ENCODE measurements at regions not wholly inside any gene's neighbourhood (a gene's known extent, or its start where the extent isn't known, plus 50 kb on each side); places are given as distances from the start of the nearest gene placed in this dataset.
"Not testable (repeated sequence)": the region's sequence is repeated elsewhere in the genome, so short reads cannot be mapped to it uniquely, and the experiment has no call there.

DNA sequence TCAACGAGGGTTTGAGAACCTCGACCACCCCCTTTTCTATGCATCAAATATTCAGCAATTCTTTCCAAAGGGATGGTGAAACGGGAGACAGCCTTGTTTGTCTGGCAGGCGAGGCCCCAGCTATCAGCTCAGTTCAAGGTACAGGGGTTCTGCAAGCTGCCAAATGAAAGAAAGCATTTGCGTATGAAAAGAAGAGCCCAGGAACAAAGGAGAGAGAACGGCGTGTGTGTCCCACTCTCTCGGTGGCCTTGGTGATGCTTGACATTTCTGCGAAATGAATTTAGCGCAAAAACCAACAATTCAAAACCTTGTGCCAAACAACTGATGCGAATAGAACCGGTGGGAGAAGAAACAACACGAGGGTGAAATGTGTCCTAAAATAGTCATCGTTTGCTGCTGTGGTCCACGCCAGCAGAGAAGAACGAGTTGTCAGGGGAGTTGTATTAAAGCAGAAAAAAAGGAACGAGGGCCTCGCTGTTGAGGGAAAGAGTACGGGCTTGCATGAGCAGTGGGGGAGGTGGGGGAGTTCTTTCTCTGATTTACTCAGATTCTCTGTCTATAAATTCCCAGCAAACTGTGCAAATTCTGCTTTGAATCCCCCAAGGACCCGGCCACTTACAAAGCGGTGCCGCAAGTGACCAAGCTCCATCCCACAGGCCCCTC is 97.7 kb downstream of the TMEM130 start:
- no peak for DNase-seq (ENCODE audit: low read depth)

DNA sequence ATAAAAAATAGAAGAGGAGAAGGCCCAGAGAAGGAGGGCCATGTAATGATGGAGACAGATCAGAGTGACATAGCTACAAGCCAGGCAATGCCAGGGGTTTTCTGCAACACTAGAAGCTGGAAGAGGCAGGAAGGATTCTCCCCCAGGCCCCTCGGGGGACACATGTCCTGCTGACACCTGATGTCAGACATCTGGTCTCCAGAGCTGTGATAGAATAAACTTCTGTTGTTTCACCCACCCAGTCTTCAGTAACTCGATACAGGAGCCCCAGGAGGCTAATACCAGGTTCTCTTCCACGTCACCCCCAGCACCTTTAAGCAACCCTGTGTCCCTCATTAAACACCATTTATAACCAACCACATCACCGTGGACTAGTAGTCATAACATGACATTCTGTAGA is 94.9 kb downstream of the TMEM130 start:
- no peak for DNase-seq (ENCODE audit: low read depth)

DNA sequence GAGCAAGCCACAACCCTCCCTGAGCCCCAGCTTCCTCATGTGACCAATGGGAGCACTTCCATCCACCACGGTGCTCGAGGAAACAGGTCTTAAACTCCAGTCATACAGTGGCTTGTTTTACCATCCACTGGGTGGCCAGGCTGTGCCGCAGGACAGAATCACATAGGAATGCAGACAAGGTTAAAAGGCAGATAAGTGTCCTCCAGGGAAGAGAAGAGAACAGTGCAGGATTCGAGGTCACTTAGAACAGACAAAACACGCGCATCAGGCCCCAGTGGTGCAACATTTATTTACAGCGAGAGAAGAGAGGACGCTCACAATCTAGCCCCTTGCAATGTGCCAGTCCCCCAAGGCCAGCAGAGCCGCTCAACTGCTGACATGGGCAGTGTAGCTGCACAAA is 92.8 kb downstream of the TMEM130 start:
- no peak for DNase-seq (ENCODE audit: low read depth)

DNA sequence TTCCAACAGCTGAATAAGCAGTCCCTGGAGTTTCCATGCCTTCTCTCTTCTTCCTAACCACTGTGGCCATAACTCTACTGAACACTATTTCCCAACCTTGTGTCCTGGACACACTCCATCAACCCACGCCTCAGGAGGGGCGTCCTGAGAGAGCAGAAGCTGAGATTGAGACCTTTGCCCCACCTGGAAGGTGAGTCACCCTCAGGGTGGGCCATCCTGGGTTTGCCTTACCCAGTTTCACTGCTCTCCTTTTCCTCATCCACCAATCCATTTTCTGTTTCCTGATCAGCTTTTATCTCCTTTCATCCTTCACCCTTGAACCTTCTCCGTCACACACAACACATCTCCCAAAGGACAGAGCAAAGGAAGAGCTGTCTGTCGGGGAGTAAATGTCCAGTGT is 91.4 kb downstream of the TMEM130 start:
- no peak for DNase-seq (ENCODE audit: low read depth)

DNA sequence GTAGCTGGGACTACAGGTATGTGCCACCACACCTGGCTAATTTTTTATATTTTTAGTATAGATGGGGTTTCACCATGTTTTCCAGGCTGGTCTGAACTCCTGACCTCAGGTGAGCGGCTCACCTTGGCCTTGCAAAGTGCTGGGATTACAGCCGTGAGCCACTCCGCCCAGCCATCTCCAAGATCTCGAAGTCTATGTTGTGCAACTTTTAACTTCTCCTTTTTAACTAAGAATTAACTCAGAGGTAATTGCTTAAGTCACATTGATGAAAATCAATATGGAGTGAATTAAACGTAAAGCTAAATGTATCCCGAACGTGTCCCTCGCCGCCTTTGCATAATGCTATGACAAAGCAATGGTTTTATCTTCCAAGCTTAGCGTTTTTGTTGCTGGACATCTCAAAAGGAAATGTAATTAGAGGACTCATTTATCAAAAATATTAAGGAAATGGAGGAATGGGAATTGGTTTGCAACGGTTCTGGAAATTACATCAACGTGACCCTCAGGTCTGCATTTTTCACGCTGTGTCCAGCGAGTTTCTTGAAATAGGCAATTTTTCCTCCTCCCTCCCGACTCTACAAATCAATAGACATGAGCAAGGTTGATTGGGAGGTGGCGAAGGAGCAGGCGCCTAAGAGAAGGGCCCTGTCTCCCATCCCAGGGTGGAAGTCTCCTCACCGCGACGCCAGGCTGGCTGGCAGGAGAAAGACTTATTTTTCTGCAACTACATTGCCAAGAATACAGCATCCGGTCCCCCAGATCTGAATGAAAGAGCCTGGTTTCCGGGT is 89.8 kb downstream of the TMEM130 start:
- DNase-seq (ENCODE audit: low read depth) = no peak

DNA sequence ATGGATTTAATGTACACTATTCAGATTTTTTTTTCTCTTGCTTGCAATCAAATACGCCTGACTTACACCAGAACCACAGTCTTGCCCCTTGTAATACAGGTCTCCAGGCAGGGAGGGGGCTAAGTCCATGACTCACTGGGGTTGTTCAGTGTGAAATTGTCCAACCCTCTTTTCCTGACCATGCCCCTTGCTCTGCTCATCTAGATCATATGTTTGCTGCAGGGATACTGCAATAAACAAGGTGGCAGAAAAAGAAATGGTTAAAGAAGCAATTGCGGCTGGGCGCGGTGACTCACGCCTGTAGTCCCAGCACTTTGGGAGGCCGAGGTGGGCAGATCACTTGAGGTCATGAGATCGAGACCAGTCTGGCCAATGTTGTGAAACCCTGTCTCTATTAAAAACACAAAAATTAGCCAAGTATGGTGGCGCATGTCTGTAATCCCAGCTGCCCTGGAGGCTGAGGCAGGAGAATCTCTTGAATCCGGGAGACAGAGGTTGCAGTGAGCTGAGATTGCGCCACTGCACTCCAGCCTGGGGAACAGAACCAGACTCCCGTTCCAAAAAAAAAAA is 85.5 kb downstream of the TMEM130 start:
- no peak for DNase-seq (ENCODE audit: low read depth)

DNA sequence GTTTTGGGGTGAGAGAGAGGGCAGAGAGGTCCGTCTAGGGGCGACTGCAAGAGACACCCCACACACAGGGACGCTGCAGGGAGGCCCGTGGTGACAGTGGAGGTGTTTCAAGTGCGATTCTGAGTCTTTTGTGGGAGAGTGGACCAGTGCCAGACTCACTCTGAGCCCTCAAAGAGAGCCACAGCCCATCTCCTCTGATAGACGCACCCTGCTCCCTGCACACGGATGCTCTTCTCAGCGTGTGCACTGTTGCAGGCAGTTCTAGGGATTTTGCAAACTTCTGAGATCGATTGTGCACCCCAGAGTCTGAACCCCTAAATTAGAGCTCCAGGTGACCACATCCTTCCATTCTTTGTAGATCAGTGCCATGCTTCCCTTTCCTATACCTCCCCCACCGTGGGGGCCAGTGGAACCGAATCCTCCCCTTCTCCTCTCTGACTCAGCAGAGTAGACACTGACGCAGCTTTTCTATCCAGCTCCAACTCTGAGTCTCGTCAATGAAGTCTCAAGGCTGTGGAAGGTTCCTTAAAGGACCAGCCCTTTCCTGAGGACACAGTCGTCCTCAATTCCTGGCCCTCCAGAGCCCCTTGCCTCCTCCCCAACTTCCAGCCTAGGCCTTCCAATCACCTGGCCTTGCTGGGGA is 83.8 kb downstream of the TMEM130 start:
- no peak for DNase-seq (ENCODE audit: low read depth)

DNA sequence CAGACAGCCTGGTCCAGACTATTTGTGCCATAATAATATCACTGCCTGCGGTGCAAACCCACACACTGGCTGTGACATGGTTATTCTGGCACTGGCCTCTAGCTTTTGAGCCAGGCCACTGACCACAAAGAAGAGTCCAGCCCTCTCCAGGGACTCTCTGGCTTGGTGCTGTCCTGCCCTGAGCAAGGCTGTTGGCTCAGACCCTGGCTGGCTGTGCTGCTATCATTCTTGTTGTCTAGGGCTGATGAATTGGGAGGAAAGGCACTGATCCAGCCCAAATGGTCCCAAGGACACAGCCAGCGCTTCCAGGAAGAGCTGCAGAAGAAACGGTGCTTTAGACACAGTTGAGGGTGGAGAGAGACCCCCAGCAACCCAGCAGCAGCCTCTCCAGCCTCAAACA is 80.8 kb downstream of the TMEM130 start:
- DNase-seq (ENCODE audit: low read depth) = peak; percentile 53

DNA sequence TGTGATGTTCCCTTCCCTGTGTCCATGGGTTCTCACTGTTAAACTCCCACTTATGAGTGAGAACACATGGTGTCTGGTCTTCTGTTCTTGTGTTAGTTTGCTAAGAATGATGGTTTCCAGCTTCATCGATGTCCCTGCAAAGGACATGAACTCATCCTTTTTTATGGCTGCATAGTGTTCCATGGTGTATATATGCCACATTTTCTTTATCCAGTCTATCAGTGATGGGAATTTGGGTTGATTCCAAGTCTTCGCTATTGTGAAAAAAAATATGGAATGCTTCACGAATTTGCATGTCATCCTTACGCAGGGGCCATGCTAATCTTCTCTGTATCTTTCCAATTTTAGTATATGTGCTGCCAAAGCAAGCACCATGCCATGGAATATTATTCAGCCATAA is 75.4 kb downstream of the TMEM130 start:
- not testable (repeated sequence) for DNase-seq (ENCODE audit: low read depth)

DNA sequence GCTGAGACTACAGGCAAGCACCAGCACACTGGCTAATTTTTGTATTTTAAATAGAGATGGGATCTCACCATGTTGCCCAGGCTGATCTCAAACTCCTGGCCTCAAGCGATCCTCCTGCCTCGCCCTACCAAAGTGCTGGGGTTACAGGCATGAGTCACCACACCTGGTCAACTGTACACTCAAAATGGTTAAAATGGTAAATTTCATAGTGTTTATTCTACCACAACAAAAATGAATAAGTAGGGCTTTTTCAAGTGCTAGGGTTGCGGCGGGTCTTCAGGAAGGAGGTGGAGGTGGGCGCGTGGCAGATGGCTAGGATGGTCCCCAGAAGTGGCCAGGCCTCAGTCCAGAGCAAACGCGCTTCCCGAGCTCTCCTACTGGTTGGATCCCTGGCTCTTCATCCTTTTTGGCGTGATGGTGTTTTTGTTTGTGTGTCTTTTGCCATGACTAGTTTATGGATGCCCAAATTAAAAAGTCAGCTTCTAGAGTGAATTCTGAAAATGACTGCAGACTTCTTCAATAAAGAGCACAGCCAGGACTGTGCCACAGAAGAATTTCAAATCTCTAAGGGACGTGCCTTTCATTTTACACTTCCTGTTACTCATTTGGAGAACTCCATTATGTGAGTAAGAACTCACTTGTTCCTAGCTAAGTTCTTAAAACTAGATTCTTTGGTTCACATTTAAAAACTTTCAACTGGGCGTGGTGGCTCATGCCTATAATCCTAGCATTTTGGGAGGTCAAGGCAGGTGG is 73.9 kb downstream of the TMEM130 start:
- no peak for DNase-seq (ENCODE audit: low read depth)
